ENCODE measurements at regions not wholly inside any gene's neighbourhood (a gene's known extent, or its start where the extent isn't known, plus 50 kb on each side); places are given as distances from the start of the nearest gene placed in this dataset.

DNA sequence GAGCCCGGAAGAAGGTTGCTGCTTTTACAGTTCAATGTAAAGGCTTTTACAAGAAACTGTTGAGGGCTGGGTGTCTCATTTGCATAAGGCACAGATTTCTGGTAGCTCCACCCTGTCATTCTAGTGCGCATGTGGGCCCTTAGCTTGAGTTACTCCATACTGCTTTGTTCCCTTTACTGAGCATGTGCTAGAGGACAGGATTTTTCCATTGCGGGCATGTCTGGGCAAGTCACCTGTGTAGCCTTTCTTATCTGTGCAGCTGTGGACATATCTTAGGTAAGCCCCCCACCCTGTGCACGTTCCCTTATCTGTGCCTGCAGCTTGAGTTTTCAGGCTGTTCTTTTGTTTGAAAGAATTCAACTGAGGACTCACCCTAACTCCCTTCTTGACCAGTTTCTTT lies 56.2 kb upstream of the ARHGAP5 start:
- DNase-seq (ENCODE audit: low spot score) = no peak

DNA sequence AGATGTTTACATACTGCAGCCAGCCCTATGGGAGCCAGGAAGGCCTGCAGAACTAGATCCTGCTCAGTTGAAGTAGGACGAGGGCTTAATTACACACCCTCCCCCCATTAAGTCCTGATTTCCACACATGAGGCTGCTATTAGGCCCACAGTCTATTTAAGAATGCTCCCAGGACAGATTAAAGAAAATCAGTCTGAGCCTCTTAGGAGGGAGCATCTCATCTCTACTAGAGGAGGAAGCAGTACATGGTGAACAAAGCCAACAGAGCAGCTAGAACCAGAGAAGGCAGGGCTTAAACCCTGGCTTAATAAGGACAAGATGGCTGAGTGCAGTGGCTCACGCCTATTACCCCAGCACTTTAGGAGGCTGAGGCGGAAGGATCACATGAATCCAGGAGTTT lies 55.8 kb upstream of the ARHGAP5 start:
- no peak for DNase-seq (ENCODE audit: low spot score)

GRCh38 chr14:32022525-32022924 lies 54.6 kb upstream of the ARHGAP5 start:
- DNase-seq (ENCODE audit: low spot score) = no peak

DNA sequence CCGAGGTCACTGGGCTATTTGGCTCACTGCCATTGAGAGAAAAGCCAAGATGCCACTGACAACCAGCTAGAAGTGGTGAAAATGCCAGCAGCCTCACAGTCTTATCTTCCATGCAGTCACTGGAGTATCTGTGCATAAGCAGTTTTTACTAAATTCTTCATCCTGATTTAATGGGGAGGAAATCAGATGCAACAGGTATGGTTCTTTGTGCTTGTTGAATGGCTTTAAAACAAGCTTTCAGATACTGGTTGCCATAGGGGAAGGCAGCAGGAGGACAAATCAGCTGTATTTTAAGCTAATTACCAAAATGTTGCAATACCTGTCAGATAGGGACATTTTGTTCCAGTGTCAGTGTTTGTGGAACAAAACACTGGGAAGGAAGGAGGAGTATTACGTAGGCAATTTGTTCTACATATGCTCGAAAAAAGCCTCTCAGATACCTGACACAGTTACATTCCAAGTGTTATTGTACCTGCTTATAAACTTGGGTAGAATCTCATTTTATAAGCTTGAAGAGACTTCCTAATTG lies 54.1 kb upstream of the ARHGAP5 start:
- no peak for DNase-seq (ENCODE audit: low spot score)

- no peak for DNase-seq (ENCODE audit: low spot score)
These were observed 53.6 kb upstream of the ARHGAP5 start for GRCh38 chr14:32023540-32023939.

DNA sequence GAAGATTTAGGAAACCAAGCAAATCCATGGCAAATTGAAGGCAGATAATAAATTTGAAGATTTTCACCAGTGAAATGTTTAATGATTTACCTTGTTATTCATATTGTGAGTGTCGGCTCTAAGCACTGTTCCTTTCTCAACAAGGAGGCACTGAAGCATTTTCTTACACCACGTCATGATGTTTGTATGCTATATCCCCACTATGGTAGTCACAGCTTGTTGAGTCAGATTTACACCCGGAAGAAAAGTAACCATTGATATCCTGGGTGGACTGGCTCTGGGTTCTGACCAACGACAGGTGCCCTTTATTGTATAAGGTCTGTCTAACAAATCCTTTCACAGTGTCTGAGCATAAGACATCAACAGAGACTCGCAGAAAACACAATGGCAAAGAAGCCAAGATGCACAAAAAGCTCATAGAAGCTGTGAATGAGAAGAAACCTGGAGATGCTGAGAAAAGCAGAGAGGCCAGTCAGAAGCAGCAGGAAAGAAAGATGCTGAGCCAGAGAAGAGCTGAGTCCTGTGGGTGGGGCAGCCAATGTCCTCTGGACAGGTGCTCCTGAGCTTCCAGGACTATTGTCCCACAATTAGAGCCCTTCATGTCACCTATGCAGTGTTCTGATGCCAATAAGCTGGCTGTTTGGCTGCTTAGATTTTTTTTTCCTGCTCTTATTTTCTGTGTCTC lies 49.7 kb upstream of the ARHGAP5 start:
- DNase-seq (ENCODE audit: low spot score) = no peak
